Upper lobe of left lung (tissue), 6 donors: ENCODE measurements at regions not wholly inside any gene's neighbourhood (a gene's known extent, or its start where the extent isn't known, plus 50 kb on each side); places are given as distances from the start of the nearest gene placed in this dataset.

ENCODE experiments used
- ATAC-seq, 2 donors: fragments of 200-7000 bp; cut with Tn5 transposase; one replicate each; pipeline ENCODE4 v1.9.1; 2022; ENCODE audit warnings: mild to moderate bottlenecking in 2 of 2, moderate library complexity in 2 of 2; ENCODE audit not compliant: low FRiP score in 2 of 2
- DNase-seq, 2 donors: peaks; one replicate each; pipeline ENCODE4 v3.0.0-alpha.2; 2019 to 2020
- H3K27ac ChIP-seq, 4 donors: fragments of 200-600 bp; sonication (generic); one replicate each; pipeline ENCODE4 v1.5.1; 2016 to 2019
- H3K27me3 ChIP-seq, 4 donors: fragments of 200-600 bp; sonication (generic); one replicate each; pipeline ENCODE4 v1.5.1; 2017 to 2019
- H3K36me3 ChIP-seq, 4 donors: fragments of 200-600 bp; sonication (generic); one replicate each; pipeline ENCODE4 v1.5.1; 2016 to 2019
- H3K4me1 ChIP-seq, 4 donors: fragments of 200-600 bp; sonication (generic); one replicate each; pipeline ENCODE4 v1.5.1; 2018 to 2019
- H3K4me3 ChIP-seq, 4 donors: fragments of 200-600 bp; sonication (generic); one replicate each; pipeline ENCODE4 v1.5.1; 2017 to 2019; ENCODE audit warnings: mild to moderate bottlenecking in 2 of 4, moderate library complexity in 1 of 4
- H3K9me3 ChIP-seq, 4 donors: fragments of 200-600 bp; sonication (generic); one replicate each; pipeline ENCODE4 v1.5.1; 2018 to 2019
- EP300 ChIP-seq, 4 donors: sonication (generic); formaldehyde crosslinking; IDR thresholded peaks; one replicate each; pipeline ENCODE4 v1.5.1; 2017; ENCODE audit warnings: antibody characterized with exemption in 4 of 4, control low read depth in 2 of 4
- POLR2A ChIP-seq, 4 donors: fragments of 450-650 bp; IDR thresholded peaks; one replicate each; pipeline ENCODE4 v1.5.1; 2016 to 2017; ENCODE audit warnings: antibody characterized with exemption in 4 of 4, mild to moderate bottlenecking in 2 of 4
- POLR2AphosphoS5 ChIP-seq, 2 donors: sonication (generic); formaldehyde crosslinking; IDR thresholded peaks; one replicate each; pipeline ENCODE4 v1.5.1; 2017; ENCODE audit warnings: antibody characterized with exemption in 2 of 2
- WGBS, 2 donors: methylation state at CpG; one replicate each; pipeline ENCODE4 v1.1.5; 2017 to 2018; 5-methylcytosine and 5-hydroxymethylcytosine counted together
- TF ChIP-seq, protein P1 (sequence below), 6 experiments: fragments of 450-650 bp in 4 of 6; fragments of 200-600 bp in 2 of 6; sonication (generic) in 2 of 6; IDR thresholded peaks; one replicate each; pipeline ENCODE4 v1.5.1; 2016 to 2019; ENCODE audit warnings: antibody characterized with exemption in 6 of 6
- donor health status: DM: no; HTN: no; CAD: no; lungs with moderate emphysema.
- donor health status: DM: no; HTN: yes; CAD: no; lungs with severe emphysema.

DNA sequence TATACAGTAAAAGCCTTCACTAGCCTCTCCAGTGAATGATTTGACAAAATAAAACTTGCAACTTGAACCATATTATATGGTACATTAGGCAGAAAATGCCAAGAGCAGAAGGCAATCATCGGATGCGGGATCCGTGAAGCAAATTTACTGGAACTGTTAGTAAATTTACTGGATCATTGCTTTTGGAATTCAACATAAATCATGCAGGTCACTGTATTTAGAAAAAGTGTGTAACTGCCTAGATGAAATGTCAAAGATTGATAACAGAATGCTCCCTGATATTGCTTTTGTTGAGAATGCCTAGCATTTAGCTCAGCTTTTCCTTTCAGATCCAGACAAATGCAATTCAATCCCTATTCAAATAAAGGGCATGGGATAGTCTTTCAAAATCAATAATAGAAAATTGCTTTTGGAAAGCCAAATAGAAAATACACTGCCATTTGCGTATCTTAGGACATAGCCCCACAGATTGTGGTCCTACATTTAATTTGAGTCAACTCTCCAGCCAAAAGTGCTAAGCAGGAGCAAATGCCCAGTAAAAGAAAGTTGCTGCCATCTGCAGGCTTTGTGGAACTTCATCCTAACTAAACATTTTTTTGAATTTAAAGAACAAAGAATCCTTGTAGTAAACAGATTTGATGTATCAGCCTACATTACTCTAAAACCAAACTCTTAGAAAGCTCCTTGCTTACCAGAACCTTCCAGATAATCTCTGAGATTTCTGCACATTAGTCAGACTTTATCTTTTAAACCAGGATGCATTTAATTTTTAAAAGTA, 109.5 kb upstream of the HSF2 start:
- H3K27me3 ChIP-seq, result no peaks in the 10 kb centered on the region
- TF ChIP-seq POLR2AphosphoS5 (IDR thresholded peaks at IDR 0.05) (no peak), EP300 (IDR thresholded peaks at IDR 0.05) (no peak), POLR2A (IDR thresholded peaks at IDR 0.05) (no peak)
- TF ChIP-seq, protein P1, sequence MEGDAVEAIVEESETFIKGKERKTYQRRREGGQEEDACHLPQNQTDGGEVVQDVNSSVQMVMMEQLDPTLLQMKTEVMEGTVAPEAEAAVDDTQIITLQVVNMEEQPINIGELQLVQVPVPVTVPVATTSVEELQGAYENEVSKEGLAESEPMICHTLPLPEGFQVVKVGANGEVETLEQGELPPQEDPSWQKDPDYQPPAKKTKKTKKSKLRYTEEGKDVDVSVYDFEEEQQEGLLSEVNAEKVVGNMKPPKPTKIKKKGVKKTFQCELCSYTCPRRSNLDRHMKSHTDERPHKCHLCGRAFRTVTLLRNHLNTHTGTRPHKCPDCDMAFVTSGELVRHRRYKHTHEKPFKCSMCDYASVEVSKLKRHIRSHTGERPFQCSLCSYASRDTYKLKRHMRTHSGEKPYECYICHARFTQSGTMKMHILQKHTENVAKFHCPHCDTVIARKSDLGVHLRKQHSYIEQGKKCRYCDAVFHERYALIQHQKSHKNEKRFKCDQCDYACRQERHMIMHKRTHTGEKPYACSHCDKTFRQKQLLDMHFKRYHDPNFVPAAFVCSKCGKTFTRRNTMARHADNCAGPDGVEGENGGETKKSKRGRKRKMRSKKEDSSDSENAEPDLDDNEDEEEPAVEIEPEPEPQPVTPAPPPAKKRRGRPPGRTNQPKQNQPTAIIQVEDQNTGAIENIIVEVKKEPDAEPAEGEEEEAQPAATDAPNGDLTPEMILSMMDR (IDR thresholded peaks at IDR 0.05), result no peak
- no peak for ATAC-seq
- 90% methylated on average over 4 of the region's 4 CpGs for WGBS, 2 donors
- H3K27ac ChIP-seq, result no peak overlapping the region
- H3K4me3 ChIP-seq, result no peak overlapping the region
- H3K4me1 ChIP-seq, result no peaks in the 10 kb centered on the region
- no peaks in the 10 kb centered on the region for H3K36me3 ChIP-seq
- H3K9me3 ChIP-seq, result no peaks in the 10 kb centered on the region
- no peak for DNase-seq

DNA sequence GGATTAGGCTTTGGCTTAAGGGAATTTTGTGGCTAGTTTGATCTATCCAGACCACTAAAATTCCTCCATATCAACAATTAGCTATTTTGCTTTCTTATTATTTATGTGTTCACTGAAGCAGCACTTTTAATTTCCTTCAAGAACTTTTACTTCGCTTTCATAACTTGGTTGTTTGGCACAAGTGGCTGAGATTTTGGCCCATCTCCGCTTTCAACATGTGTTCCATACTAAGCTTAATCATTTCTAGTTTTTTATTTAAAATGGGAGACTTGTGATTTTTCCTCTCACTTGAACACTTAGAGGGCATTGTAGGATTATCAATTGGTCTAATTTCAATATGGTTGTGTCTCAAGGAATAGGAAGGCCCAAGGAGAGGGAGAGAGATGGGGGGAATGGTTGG, 102.4 kb upstream of the HSF2 start:
- no peaks in the 10 kb centered on the region for H3K9me3 ChIP-seq
- ATAC-seq, result no peak
- H3K36me3 ChIP-seq, result no peaks in the 10 kb centered on the region
- no peak for DNase-seq
- no peaks in the 10 kb centered on the region for H3K27me3 ChIP-seq
- no peak overlapping the region for H3K4me3 ChIP-seq
- H3K4me1 ChIP-seq, result no peaks in the 10 kb centered on the region
- TF ChIP-seq POLR2AphosphoS5 (IDR thresholded peaks at IDR 0.05), result no peak
- TF ChIP-seq POLR2A (IDR thresholded peaks at IDR 0.05), result no peak
- TF ChIP-seq, protein P1 (IDR thresholded peaks at IDR 0.05), result no peak
- no peak for TF ChIP-seq EP300 (IDR thresholded peaks at IDR 0.05)
- WGBS, 2 donors, result 94 to 96% methylated on average over 2 of the region's 2 CpGs
- H3K27ac ChIP-seq, result no peak overlapping the region

DNA sequence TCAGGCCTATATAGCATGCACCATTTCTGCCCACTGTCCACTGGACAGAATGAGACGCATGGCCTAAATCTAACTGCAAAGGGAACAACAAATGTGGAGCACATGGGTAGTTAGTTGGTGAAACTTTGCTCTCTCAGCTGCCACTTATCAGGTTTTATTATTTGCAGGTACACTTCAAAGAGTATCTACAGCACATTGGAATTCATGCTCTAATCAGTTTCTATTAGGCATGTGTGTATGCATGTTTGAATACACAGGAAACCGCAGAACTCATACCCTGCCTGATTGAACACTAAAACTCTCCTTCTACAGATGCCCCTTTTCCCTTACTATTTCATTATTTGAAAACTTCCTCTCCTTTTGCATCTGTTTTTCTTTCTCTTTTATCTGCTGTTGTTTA, 97.4 kb upstream of the HSF2 start:
- no peak overlapping the region for H3K27ac ChIP-seq
- WGBS, 2 donors, result 65 to 68% methylated on average over 2 of the region's 2 CpGs
- no peaks in the 10 kb centered on the region for H3K9me3 ChIP-seq
- TF ChIP-seq EP300 (IDR thresholded peaks at IDR 0.05), result no peak
- no peaks in the 10 kb centered on the region for H3K27me3 ChIP-seq
- H3K4me1 ChIP-seq, result no peaks in the 10 kb centered on the region
- DNase-seq (no peak), ATAC-seq (no peak)
- H3K4me3 ChIP-seq, result no peak overlapping the region
- H3K36me3 ChIP-seq, result no peaks in the 10 kb centered on the region

DNA sequence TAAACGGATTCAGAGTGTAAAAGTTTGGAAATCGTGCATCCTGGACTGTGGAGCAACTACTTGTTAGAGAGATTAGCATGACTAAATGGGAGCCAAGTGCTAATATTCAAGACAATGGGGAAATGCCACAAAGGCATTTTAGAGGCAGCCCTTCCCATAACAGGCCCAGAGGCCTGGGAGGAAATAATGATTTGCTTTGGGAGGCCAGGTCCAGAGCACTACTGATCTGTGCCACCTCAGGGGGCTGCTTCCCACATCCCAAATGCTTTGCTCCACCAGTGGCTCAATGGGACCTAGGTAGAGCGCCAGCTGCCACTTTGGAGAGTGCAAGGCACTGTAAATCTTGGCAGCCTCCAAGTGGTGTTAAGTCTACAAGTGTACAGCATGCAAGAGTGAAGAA, 91.9 kb upstream of the HSF2 start:
- peaks cover 0 to 6% (median 0%) of the 10 kb centered on the region in 4 donors for H3K9me3 ChIP-seq
- ATAC-seq, result no peak
- no peak overlapping the region for H3K27ac ChIP-seq
- H3K36me3 ChIP-seq, result no peaks in the 10 kb centered on the region
- TF ChIP-seq POLR2AphosphoS5 (IDR thresholded peaks at IDR 0.05) (no peak), EP300 (IDR thresholded peaks at IDR 0.05) (no peak), POLR2A (IDR thresholded peaks at IDR 0.05) (no peak)
- TF ChIP-seq, protein P1 (IDR thresholded peaks at IDR 0.05), result no peak
- DNase-seq, result no peak
- H3K4me3 ChIP-seq, result no peak overlapping the region
- no peaks in the 10 kb centered on the region for H3K27me3 ChIP-seq
- 81 to 93% methylated on average over 2 to 3 of the region's 3 CpGs for WGBS, 2 donors
- H3K4me1 ChIP-seq, result no peaks in the 10 kb centered on the region

DNA sequence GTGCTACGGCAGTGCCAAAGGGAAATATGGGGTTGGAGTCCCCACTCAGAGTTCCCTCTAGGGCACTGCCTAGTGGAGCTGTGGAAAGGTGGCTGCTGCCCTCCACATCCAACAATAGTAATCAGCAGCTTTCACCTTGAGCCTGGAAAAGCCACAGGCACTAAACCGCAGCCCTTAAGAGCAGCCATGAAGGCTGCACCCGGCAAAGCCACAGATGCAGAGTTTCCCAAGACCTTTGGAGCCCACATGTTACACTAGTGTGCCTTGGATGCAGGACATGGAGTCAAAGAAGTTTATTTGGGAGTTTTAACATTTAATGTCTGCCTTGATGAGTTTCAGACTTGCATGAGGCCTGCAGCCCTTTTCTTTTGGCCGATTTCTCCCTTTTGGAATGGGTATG, 91.4 kb upstream of the HSF2 start:
- peak in 1 of 2 donors; percentile 49 for ATAC-seq

More for the DNA sequence above, 91.4 kb upstream of the HSF2 start:
- peaks cover 0 to 6% (median 0%) of the 10 kb centered on the region in 4 donors for H3K9me3 ChIP-seq
- TF ChIP-seq POLR2A (IDR thresholded peaks at IDR 0.05) (no peak), EP300 (IDR thresholded peaks at IDR 0.05) (no peak), POLR2AphosphoS5 (IDR thresholded peaks at IDR 0.05) (no peak)
- TF ChIP-seq, protein P1 (IDR thresholded peaks at IDR 0.05), result no peak
- 72 to 86% methylated on average over 2 to 4 of the region's 4 CpGs for WGBS, 2 donors
- no peak overlapping the region for H3K4me3 ChIP-seq
- no peaks in the 10 kb centered on the region for H3K36me3 ChIP-seq
- no peak for DNase-seq
- H3K27ac ChIP-seq, result no peak overlapping the region
- H3K27me3 ChIP-seq, result no peaks in the 10 kb centered on the region
- no peaks in the 10 kb centered on the region for H3K4me1 ChIP-seq
